HEK293 (cell line): ENCODE measurements at regions not wholly inside any gene's neighbourhood (a gene's known extent, or its start where the extent isn't known, plus 50 kb on each side); places are given as distances from the start of the nearest gene placed in this dataset.

Experiments used
- CTCF ChIA-PET: fragments of 350-600 bp; formaldehyde crosslinking; extraction: SDS; loops from one replicate; lab custom pipeline; 2021; ENCODE audit warnings: antibody characterized with exemption; lab: Yijun Ruan, JAX
- POLR2A ChIA-PET: fragments of 300-600 bp; formaldehyde crosslinking; extraction: SDS; loops from one replicate; lab custom pipeline; 2020; ENCODE audit warnings: antibody characterized with exemption, inconsistent platforms; lab: Yijun Ruan, JAX
- H3K27ac ChIP-seq: fragments of 200-500 bp; sonication (Bioruptor generic); 2 replicates; pipeline ENCODE4 v1.5.1; 2014; ENCODE audit warnings: low read depth, low read length, control low read depth, inconsistent platforms; ENCODE audit errors: extremely low read depth
- H3K36me3 ChIP-seq, 2 experiments: fragments of 200-500 bp in 1 of 2; sonication (Bioruptor generic) in 1 of 2; 1 replicate in 1 of 2; 2 replicates in 1 of 2; pipeline ENCODE4 v1.5.1; 2014 to 2017; ENCODE audit warnings: inconsistent platforms in 2 of 2, low read length in 2 of 2; ENCODE audit not compliant: control insufficient read depth in 2 of 2, insufficient read depth in 1 of 2
- H3K4me1 ChIP-seq: fragments of 200-500 bp; sonication (Bioruptor generic); 2 replicates; pipeline ENCODE4 v1.5.1; 2014; ENCODE audit warnings: mild to moderate bottlenecking, low read length, inconsistent platforms; ENCODE audit not compliant: control insufficient read depth, insufficient read depth
- H3K4me3 ChIP-seq: 2 replicates; pipeline ENCODE4 v1.5.1; 2011; ENCODE audit warnings: low read depth, mild to moderate bottlenecking, control low read depth, low read length, moderate library complexity
- H3K9me3 ChIP-seq: fragments of 200-500 bp; sonication (Bioruptor generic); 2 replicates; pipeline ENCODE4 v1.5.1; 2014; ENCODE audit warnings: low read depth, low read length, inconsistent platforms; ENCODE audit not compliant: control insufficient read depth, insufficient read depth
- FEZF1 ChIP-seq: fragments of 450-650 bp; formaldehyde crosslinking; IDR thresholded peaks from 2 replicates; pipeline ENCODE4 v1.5.1; 2016; ENCODE audit warnings: missing biosample characterization, missing genetic modification characterization
- IKZF3 ChIP-seq: fragments of 450-650 bp; IDR thresholded peaks from 2 replicates; pipeline ENCODE4 v1.5.0; 2018; ENCODE audit warnings: missing biosample characterization, mild to moderate bottlenecking, missing genetic modification characterization, moderate library complexity
- KLF7 ChIP-seq: fragments of 450-650 bp; formaldehyde crosslinking; IDR thresholded peaks from 2 replicates; pipeline ENCODE4 v1.5.1; 2016; ENCODE audit warnings: missing biosample characterization, missing genetic modification characterization, borderline replicate concordance
- PRDM1 ChIP-seq: fragments of 450-650 bp; formaldehyde crosslinking; IDR thresholded peaks from 2 replicates; pipeline ENCODE4; 2016; ENCODE audit warnings: missing biosample characterization, missing genetic modification characterization
- ZBTB1 ChIP-seq: fragments of 450-650 bp; formaldehyde crosslinking; IDR thresholded peaks from 2 replicates; pipeline ENCODE4 v1.5.1; 2016; ENCODE audit warnings: missing biosample characterization, missing genetic modification characterization
- ZEB2 ChIP-seq: fragments of 450-650 bp; formaldehyde crosslinking; IDR thresholded peaks from 2 replicates; pipeline ENCODE4 v1.5.1; 2016; ENCODE audit warnings: missing biosample characterization, missing genetic modification characterization
- ZFP41 ChIP-seq: fragments of 450-650 bp; formaldehyde crosslinking; IDR thresholded peaks from 2 replicates; pipeline ENCODE4 v1.5.1; 2016; ENCODE audit warnings: missing biosample characterization, missing genetic modification characterization, borderline replicate concordance
- ZNF133 ChIP-seq: fragments of 450-650 bp; formaldehyde crosslinking; IDR thresholded peaks from 2 replicates; pipeline ENCODE4 v1.5.1; 2016; ENCODE audit warnings: missing biosample characterization, missing genetic modification characterization
- ZNF24 ChIP-seq: fragments of 450-650 bp; formaldehyde crosslinking; IDR thresholded peaks from 2 replicates; pipeline ENCODE4 v1.5.1; 2016; ENCODE audit warnings: missing biosample characterization, missing genetic modification characterization
- ZNF248 ChIP-seq: fragments of 450-650 bp; formaldehyde crosslinking; IDR thresholded peaks from 2 replicates; pipeline ENCODE4 v1.5.1; 2017; ENCODE audit warnings: missing biosample characterization, missing genetic modification characterization
- ZNF324 ChIP-seq: fragments of 450-650 bp; formaldehyde crosslinking; IDR thresholded peaks from 2 replicates; pipeline ENCODE4 v1.5.1; 2016; ENCODE audit warnings: missing biosample characterization, missing genetic modification characterization
- ZNF37A ChIP-seq: fragments of 450-650 bp; IDR thresholded peaks from 2 replicates; pipeline ENCODE4 v1.5.1; 2018; ENCODE audit warnings: missing biosample characterization, missing genetic modification characterization
- ZNF510 ChIP-seq: fragments of 450-650 bp; formaldehyde crosslinking; IDR thresholded peaks from 2 replicates; pipeline ENCODE4 v1.5.1; 2018; ENCODE audit warnings: mild to moderate bottlenecking, missing genetic modification characterization, missing biosample characterization; ENCODE audit not compliant: insufficient replicate concordance
- ZNF521 ChIP-seq: fragments of 450-650 bp; formaldehyde crosslinking; IDR thresholded peaks from 2 replicates; pipeline ENCODE4 v1.5.1; 2017; ENCODE audit warnings: missing biosample characterization, mild to moderate bottlenecking, missing genetic modification characterization
- ZNF548 ChIP-seq: fragments of 450-650 bp; formaldehyde crosslinking; IDR thresholded peaks from 2 replicates; pipeline ENCODE4 v1.5.1; 2016; ENCODE audit warnings: missing biosample characterization, missing genetic modification characterization
- ZNF549 ChIP-seq: fragments of 450-650 bp; IDR thresholded peaks from 2 replicates; pipeline ENCODE4 v1.5.1; 2018; ENCODE audit warnings: missing biosample characterization, missing genetic modification characterization, mild to moderate bottlenecking, inconsistent platforms, moderate library complexity
- ZNF580 ChIP-seq: fragments of 450-650 bp; formaldehyde crosslinking; IDR thresholded peaks from 2 replicates; pipeline ENCODE4 v1.5.1; 2016; ENCODE audit warnings: missing biosample characterization, missing genetic modification characterization
- ZNF629 ChIP-seq: fragments of 450-650 bp; formaldehyde crosslinking; IDR thresholded peaks from 2 replicates; pipeline ENCODE4 v1.5.1; 2017; ENCODE audit warnings: missing biosample characterization, missing genetic modification characterization
- ZNF654 ChIP-seq: fragments of 450-650 bp; formaldehyde crosslinking; IDR thresholded peaks from 2 replicates; pipeline ENCODE4 v1.5.1; 2016; ENCODE audit warnings: low read depth, missing biosample characterization, missing genetic modification characterization
- ZNF692 ChIP-seq: fragments of 450-650 bp; formaldehyde crosslinking; IDR thresholded peaks from 2 replicates; pipeline ENCODE4 v1.5.1; 2016; ENCODE audit warnings: missing biosample characterization, missing genetic modification characterization
- ZNF704 ChIP-seq: fragments of 450-650 bp; formaldehyde crosslinking; IDR thresholded peaks from 2 replicates; pipeline ENCODE4 v1.5.1; 2016; ENCODE audit warnings: missing biosample characterization, missing genetic modification characterization
- ZNF776 ChIP-seq: fragments of 450-650 bp; formaldehyde crosslinking; IDR thresholded peaks from 2 replicates; pipeline ENCODE4 v1.5.0; 2017; ENCODE audit warnings: missing biosample characterization, missing genetic modification characterization, borderline replicate concordance
- ZNF791 ChIP-seq: fragments of 450-650 bp; formaldehyde crosslinking; IDR thresholded peaks from 2 replicates; pipeline ENCODE4 v1.5.1; 2016; ENCODE audit warnings: missing biosample characterization, missing genetic modification characterization
- TF ChIP-seq, protein P1 (sequence below): fragments of 450-650 bp; formaldehyde crosslinking; IDR thresholded peaks from 2 replicates; pipeline ENCODE4 v1.5.1; 2017; ENCODE audit warnings: missing biosample characterization, missing genetic modification characterization

DNA sequence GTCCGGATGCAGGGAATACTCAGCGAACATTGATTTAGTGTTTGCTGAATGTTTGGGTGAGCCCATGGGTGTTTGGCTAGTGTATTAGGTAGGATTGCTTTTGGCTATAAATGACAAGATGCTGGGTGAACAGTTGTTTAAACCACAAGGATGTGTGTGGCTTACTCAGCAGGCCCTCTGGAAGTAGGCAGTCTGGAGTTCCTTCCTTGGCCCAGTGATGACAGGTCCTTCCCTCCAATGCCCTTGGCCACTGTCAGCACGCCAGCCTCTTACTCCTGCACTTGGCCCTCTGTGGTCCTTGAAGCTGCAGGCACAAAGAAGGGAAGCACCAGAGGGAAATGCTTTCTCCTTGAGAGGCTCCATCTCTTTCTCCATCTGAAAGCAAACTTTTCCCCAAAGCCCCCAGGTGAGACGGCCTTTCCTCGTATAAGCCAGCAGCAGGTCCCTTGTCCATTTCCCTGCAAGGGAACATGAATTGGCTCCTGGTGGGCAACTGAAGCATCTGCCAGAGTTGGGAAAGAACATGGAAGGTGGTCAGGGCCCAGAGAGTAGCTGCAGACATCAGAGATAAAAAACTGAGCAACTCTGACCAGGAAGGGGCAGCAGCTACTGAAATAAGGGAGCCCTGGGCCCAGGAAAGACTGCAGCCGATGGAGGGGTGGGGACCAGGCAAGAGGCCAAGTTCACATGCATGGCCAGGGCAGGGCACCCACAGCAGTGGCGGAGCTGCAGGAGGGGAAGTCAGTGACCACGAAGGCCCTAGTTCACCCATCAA is 105.0 kb downstream of the TPRA1 start:
- Histone ChIP-seq H3K27ac (no peak overlapping the region), H3K9me3 (no peaks in the 10 kb centered on the region), H3K4me3 (no peak overlapping the region), H3K36me3 (no peaks in the 10 kb centered on the region), H3K4me1 (no peaks in the 10 kb centered on the region)
- POLR2A ChIA-PET: no interaction called here
- TF ChIP-seq PRDM1 (tag by site-specific recombination): no peak
- no peak for TF ChIP-seq ZNF37A (tag by site-specific recombination)
- TF ChIP-seq ZFP41 (tag by site-specific recombination): no peak
- TF ChIP-seq IKZF3 (tag by site-specific recombination): no peak
- TF ChIP-seq ZNF692: no peak
- TF ChIP-seq ZNF248 (tag by site-specific recombination): no peak
- TF ChIP-seq ZNF629 (tag by site-specific recombination): no peak
- TF ChIP-seq, protein P1, sequence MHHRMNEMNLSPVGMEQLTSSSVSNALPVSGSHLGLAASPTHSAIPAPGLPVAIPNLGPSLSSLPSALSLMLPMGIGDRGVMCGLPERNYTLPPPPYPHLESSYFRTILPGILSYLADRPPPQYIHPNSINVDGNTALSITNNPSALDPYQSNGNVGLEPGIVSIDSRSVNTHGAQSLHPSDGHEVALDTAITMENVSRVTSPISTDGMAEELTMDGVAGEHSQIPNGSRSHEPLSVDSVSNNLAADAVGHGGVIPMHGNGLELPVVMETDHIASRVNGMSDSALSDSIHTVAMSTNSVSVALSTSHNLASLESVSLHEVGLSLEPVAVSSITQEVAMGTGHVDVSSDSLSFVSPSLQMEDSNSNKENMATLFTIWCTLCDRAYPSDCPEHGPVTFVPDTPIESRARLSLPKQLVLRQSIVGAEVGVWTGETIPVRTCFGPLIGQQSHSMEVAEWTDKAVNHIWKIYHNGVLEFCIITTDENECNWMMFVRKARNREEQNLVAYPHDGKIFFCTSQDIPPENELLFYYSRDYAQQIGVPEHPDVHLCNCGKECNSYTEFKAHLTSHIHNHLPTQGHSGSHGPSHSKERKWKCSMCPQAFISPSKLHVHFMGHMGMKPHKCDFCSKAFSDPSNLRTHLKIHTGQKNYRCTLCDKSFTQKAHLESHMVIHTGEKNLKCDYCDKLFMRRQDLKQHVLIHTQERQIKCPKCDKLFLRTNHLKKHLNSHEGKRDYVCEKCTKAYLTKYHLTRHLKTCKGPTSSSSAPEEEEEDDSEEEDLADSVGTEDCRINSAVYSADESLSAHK (tag by site-specific recombination): no peak
- no peak for TF ChIP-seq ZNF133 (tag by site-specific recombination)
- TF ChIP-seq ZNF324 (tag by site-specific recombination): no peak
- CTCF ChIA-PET: no interaction called here

DNA sequence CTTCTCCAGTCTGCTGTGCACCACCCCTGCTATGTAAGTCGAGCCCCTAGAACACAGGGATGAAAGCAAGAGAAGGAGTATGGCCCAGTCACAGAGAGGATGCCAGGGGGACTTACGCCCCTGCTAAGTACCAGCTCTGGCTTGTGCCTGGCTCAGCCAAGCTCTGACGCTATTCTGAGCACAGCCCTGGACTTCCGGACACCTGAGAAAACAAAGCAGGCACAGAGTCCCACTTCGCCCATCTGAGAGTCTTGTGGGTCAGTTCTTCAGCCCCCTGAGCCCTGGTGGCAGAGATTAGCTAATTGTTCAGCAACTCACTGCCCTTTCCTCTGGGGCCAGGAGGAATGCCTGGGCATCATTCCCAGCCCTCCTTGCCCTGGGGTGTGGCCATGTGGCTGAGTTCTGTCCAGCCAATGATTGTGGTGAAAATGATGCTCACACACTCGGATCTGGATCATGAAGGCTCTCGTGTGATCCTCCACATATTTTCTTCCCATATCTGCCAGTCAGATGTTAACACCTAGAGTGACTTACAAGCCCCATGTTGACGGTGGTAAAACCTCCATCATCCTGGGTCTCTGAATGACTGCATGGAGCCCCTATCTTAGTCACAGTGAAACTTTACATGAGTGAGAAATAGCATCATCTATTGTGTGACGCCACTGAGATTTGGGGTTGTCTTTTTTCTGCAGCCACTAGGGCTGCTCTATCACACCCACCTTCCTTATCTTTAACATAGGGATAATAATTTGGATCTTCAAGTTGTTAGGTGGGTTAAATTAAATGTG is 105.7 kb downstream of the TPRA1 start:
- H3K36me3 ChIP-seq: no peaks in the 10 kb centered on the region
- CTCF ChIA-PET: interaction anchor here (0.9 kb wide), 1 partner anchor 110 kb away, joined by 4 read pairs; no protein-coding TSS in a partner anchor
- POLR2A ChIA-PET: no interaction called here
- H3K4me1 ChIP-seq: no peaks in the 10 kb centered on the region
- TF ChIP-seq ZNF654 (tag by site-specific recombination) (no peak), ZBTB1 (tag by site-specific recombination) (no peak), ZNF580 (tag by site-specific recombination) (no peak), ZEB2 (no peak), ZNF791 (no peak)
- no peak overlapping the region for H3K27ac ChIP-seq
- no peak overlapping the region for H3K4me3 ChIP-seq
- H3K9me3 ChIP-seq: no peaks in the 10 kb centered on the region

- Histone ChIP-seq H3K4me1 (no peaks in the 10 kb centered on the region), H3K4me3 (no peak overlapping the region), H3K27ac (no peak overlapping the region), H3K36me3 (no peaks in the 10 kb centered on the region), H3K9me3 (no peaks in the 10 kb centered on the region)
- ChIA-PET POLR2A (no interaction called here), CTCF (interaction anchor here (0.9 to 1.1 kb wide), 2 partner anchors 21 to 109 kb away, joined by 4 to 5 read pairs; no protein-coding TSS in a partner anchor)
- TF ChIP-seq ZNF24 (tag by site-specific recombination): no peak
- TF ChIP-seq ZNF510 (tag by site-specific recombination): no peak
- no peak for TF ChIP-seq ZNF704
- TF ChIP-seq ZNF629 (tag by site-specific recombination): no peak
- TF ChIP-seq ZNF776 (tag by site-specific recombination): no peak
- TF ChIP-seq ZNF549 (tag by site-specific recombination): no peak
- TF ChIP-seq ZNF548 (tag by site-specific recombination): no peak
- no peak for TF ChIP-seq ZNF521 (tag by site-specific recombination)
- TF ChIP-seq KLF7 (tag by site-specific recombination): no peak
- no peak for TF ChIP-seq FEZF1 (tag by site-specific recombination)
Observed at GRCh38 chr3:127483902-127484591, 106.5 kb downstream of the TPRA1 start.
